CD14-positive monocyte (primary cell): ENCODE measurements at regions not wholly inside any gene's neighbourhood (a gene's known extent, or its start where the extent isn't known, plus 50 kb on each side); places are given as distances from the start of the nearest gene placed in this dataset.

ENCODE experiments used
- DNase-seq, 3 donors: peaks; one replicate each; pipeline ENCODE4 v3.0.0-alpha.2; 2011 to 2022
- H2AFZ ChIP-seq: 2 replicates; pipeline ENCODE4 v1.6.0; 2012; ENCODE audit warnings: mild to moderate bottlenecking, low read depth, low read length, inconsistent platforms; ENCODE audit not compliant: insufficient read depth, poor library complexity, severe bottlenecking
- H3K27ac ChIP-seq, 2 donors: 1 replicate in 1 of 2; 2 replicates in 1 of 2; pipeline ENCODE4 v1.5.1; 2012 to 2013; ENCODE audit warnings: low read length in 2 of 2, control low read depth in 1 of 2, inconsistent platforms in 1 of 2, low read depth in 1 of 2, mild to moderate bottlenecking in 1 of 2
- H3K27me3 ChIP-seq, 2 donors: one replicate each; pipeline versions ENCODE4 v1.6.0 to v1.6.1; 2011 to 2013; ENCODE audit warnings: low read length in 2 of 2; ENCODE audit not compliant: control insufficient read depth in 2 of 2, insufficient read depth in 2 of 2
- H3K36me3 ChIP-seq, 2 donors: replicated peaks in 1 of 2; 1 replicate in 1 of 2; 2 replicates in 1 of 2; pipeline versions ENCODE4 v1.5.1 to v1.6.1; 2012 to 2013; ENCODE audit warnings: low read length in 2 of 2, control low read depth in 1 of 2, inconsistent platforms in 1 of 2, mild to moderate bottlenecking in 1 of 2; ENCODE audit not compliant: insufficient read depth in 2 of 2, control insufficient read depth in 1 of 2
- H3K4me1 ChIP-seq, 2 donors: 1 replicate in 1 of 2; 2 replicates in 1 of 2; pipeline versions ENCODE4 v1.5.1 to v1.6.1; 2012 to 2013; ENCODE audit warnings: low read length in 2 of 2, control low read depth in 1 of 2, inconsistent platforms in 1 of 2, mild to moderate bottlenecking in 1 of 2, moderate library complexity in 1 of 2; ENCODE audit not compliant: insufficient read depth in 2 of 2, control insufficient read depth in 1 of 2
- H3K4me2 ChIP-seq: replicated peaks from 2 replicates; pipeline ENCODE3; 2012; ENCODE audit warnings: low read length, moderate library complexity, mild to moderate bottlenecking; ENCODE audit not compliant: poor library complexity, severe bottlenecking; ENCODE audit errors: extremely low read depth
- H3K4me3 ChIP-seq, 3 experiments: fragments of 200-600 bp in 1 of 3; sonication (generic) in 1 of 3; replicated peaks in 1 of 3; 1 replicate in 2 of 3; 2 replicates in 1 of 3; pipeline ENCODE4 v1.5.1; 2011 to 2013; ENCODE audit warnings: low read length in 3 of 3, mild to moderate bottlenecking in 3 of 3, control low read depth in 2 of 3, low read depth in 2 of 3, inconsistent platforms in 1 of 3, moderate library complexity in 1 of 3
- H3K79me2 ChIP-seq: 2 replicates; pipeline ENCODE4 v1.6.0; 2012; ENCODE audit warnings: mild to moderate bottlenecking, control low read depth, inconsistent platforms, low read length, moderate library complexity; ENCODE audit not compliant: insufficient read depth
- H3K9ac ChIP-seq: 2 replicates; pipeline ENCODE4 v1.6.0; 2017; ENCODE audit warnings: low read length, mild to moderate bottlenecking; ENCODE audit not compliant: insufficient read depth, poor library complexity, severe bottlenecking
- H3K9me3 ChIP-seq, 2 donors: replicated peaks in 1 of 2; 1 replicate in 1 of 2; 2 replicates in 1 of 2; pipeline versions ENCODE4 v1.5.1 to v1.6.1; 2012 to 2013; ENCODE audit warnings: low read length in 2 of 2, control low read depth in 1 of 2; ENCODE audit not compliant: control insufficient read depth in 1 of 2, insufficient read depth in 1 of 2
- H4K20me1 ChIP-seq: 2 replicates; pipeline ENCODE4 v1.6.0; 2012; ENCODE audit warnings: mild to moderate bottlenecking, low read length, control low read depth, moderate library complexity; ENCODE audit not compliant: insufficient read depth
- H3K27ac Mint-ChIP-seq, 7 donors: one replicate each; pipeline ENCODE4 v1.8.0; 2020; ENCODE audit warnings: mild to moderate bottlenecking in 7 of 7, mixed read lengths in 7 of 7, moderate library complexity in 6 of 7, inconsistent platforms in 2 of 7
- H3K27me3 Mint-ChIP-seq, 3 donors: one replicate each; pipeline ENCODE4 v1.8.0; 2021 to 2022; ENCODE audit warnings: low read depth in 3 of 3, mild to moderate bottlenecking in 3 of 3, mixed read lengths in 3 of 3, moderate library complexity in 3 of 3, inconsistent platforms in 1 of 3
- H3K36me3 Mint-ChIP-seq, 2 donors: one replicate each; pipeline ENCODE4 v1.8.0; 2020; ENCODE audit warnings: mixed read lengths in 2 of 2, inconsistent platforms in 1 of 2, mild to moderate bottlenecking in 1 of 2
- H3K4me1 Mint-ChIP-seq: one replicate; pipeline ENCODE4 v1.8.0; 2020; ENCODE audit warnings: mild to moderate bottlenecking, mixed read lengths
- H3K4me3 Mint-ChIP-seq, 2 donors: one replicate each; pipeline ENCODE4 v1.8.0; 2020; ENCODE audit warnings: mild to moderate bottlenecking in 2 of 2, mixed read lengths in 2 of 2, moderate library complexity in 1 of 2
- H3K9me3 Mint-ChIP-seq, 7 donors: one replicate each; pipeline ENCODE4 v1.8.0; 2020 to 2022; ENCODE audit warnings: mixed read lengths in 7 of 7, mild to moderate bottlenecking in 6 of 7, moderate library complexity in 6 of 7, inconsistent platforms in 2 of 7
- CTCF ChIP-seq: fragments of 200-600 bp; IDR thresholded peaks from one replicate; pipeline ENCODE4 v1.8.0; 2022; ENCODE audit warnings: antibody characterized with exemption, mild to moderate bottlenecking
- WGBS: methylation state at CpG from one replicate; pipeline ENCODE4 v1.1.5; 2013; ENCODE audit warnings: missing lambda C conversion rate; ENCODE audit not compliant: insufficient coverage; 5-methylcytosine and 5-hydroxymethylcytosine counted together
- intact Hi-C, 2 donors: fragments of 100-400 bp; cut with micrococcal nuclease; formaldehyde crosslinking; loops; one replicate each; pipeline versions ENCODE4 v1.15.0 to v1.15.1; 2023

GRCh38 chr20:10861619-10862018, 187.8 kb upstream of the JAG1 start:
- no peaks in the 10 kb centered on the region for H3K27me3 Mint-ChIP-seq
- intact Hi-C loops = no loop called here
- no peak overlapping the region for H3K4me3 Mint-ChIP-seq
- 100% methylated on average over 1 of the region's 2 CpGs for WGBS
- H3K27ac Mint-ChIP-seq = peak overlapping the region in 5 of 7 donors; percentile 7 to 76 (median 40)
- no peak for TF ChIP-seq CTCF
- peaks cover 44% of the 10 kb centered on the region for H3K4me1 Mint-ChIP-seq
- Histone ChIP-seq H2AFZ (no peak overlapping the region), H3K4me2 (peak overlapping the region; percentile 15), H3K27me3 (no peaks in the 10 kb centered on the region), H3K27ac (peak overlapping the region in 1 of 2 donors; percentile 49), H3K4me1 (peaks cover 27 to 42% of the 10 kb centered on the region in 2 donors), H3K4me3 (peak overlapping the region in 1 of 3 experiments; percentile 23), H3K36me3 (no peaks in the 10 kb centered on the region), H3K9ac (no peak overlapping the region), H3K9me3 (no peaks in the 10 kb centered on the region), H3K79me2 (no peaks in the 10 kb centered on the region), H4K20me1 (no peaks in the 10 kb centered on the region)
- peaks cover 0 to 1% (median 0%) of the 10 kb centered on the region in 7 donors for H3K9me3 Mint-ChIP-seq
- DNase-seq = no peak
- H3K36me3 Mint-ChIP-seq = no peaks in the 10 kb centered on the region

- Histone ChIP-seq H3K27me3 (no peaks in the 10 kb centered on the region), H3K4me2 (no peak overlapping the region), H3K36me3 (no peaks in the 10 kb centered on the region), H3K9me3 (no peaks in the 10 kb centered on the region), H3K4me3 (no peak overlapping the region), H2AFZ (no peak overlapping the region), H4K20me1 (no peaks in the 10 kb centered on the region), H3K9ac (no peak overlapping the region), H3K79me2 (no peaks in the 10 kb centered on the region), H3K4me1 (peaks cover 12 to 24% of the 10 kb centered on the region in 2 donors), H3K27ac (no peak overlapping the region)
- Mint-ChIP-seq H3K4me1 (peaks cover 27% of the 10 kb centered on the region), H3K27me3 (no peaks in the 10 kb centered on the region), H3K36me3 (no peaks in the 10 kb centered on the region), H3K9me3 (peaks cover 0 to 1% (median 0%) of the 10 kb centered on the region in 7 donors), H3K4me3 (no peak overlapping the region), H3K27ac (no peak overlapping the region)
- intact Hi-C loops = no loop called here
- 29% methylated on average over 1 of the region's 6 CpGs for WGBS
- DNase-seq = no peak
- no peak for TF ChIP-seq CTCF
Measured at GRCh38 chr20:10863337-10864060, 189.7 kb upstream of the JAG1 start.
